PFSK-1 (cell line): ENCODE measurements at regions not wholly inside any gene's neighbourhood (a gene's known extent, or its start where the extent isn't known, plus 50 kb on each side); places are given as distances from the start of the nearest gene placed in this dataset.

ENCODE experiments used
- FOXP2 ChIP-seq: optimal IDR thresholded peaks from 2 replicates; pipeline ENCODE3; 2011; ENCODE audit warnings: borderline replicate concordance, control low read depth, inconsistent platforms; ENCODE audit not compliant: insufficient read depth; ENCODE audit errors: extremely low read length, extremely low read depth
- POLR2AphosphoS5 ChIP-seq: IDR thresholded peaks from 2 replicates; pipeline ENCODE4 v1.6.1; 2012; ENCODE audit warnings: low read depth, mild to moderate bottlenecking, control low read depth, low read length, moderate library complexity
- SIN3A ChIP-seq: IDR thresholded peaks from 2 replicates; pipeline ENCODE4 v1.6.1; 2012; ENCODE audit warnings: mild to moderate bottlenecking, low read length, moderate library complexity, borderline replicate concordance; ENCODE audit not compliant: insufficient read depth
- TAF1 ChIP-seq: IDR thresholded peaks from 2 replicates; pipeline ENCODE4 v1.6.1; 2012; ENCODE audit warnings: low read length, control low read depth, borderline replicate concordance; ENCODE audit not compliant: insufficient read depth
- TF ChIP-seq, protein P1 (sequence below), 2 experiments: IDR thresholded peaks; 2 replicates each; pipeline versions ENCODE4 v1.6.1 to v1.8.0; 2011 to 2012; ENCODE audit warnings: low read depth in 2 of 2, low read length in 2 of 2, control low read depth in 1 of 2, inconsistent platforms in 1 of 2, mild to moderate bottlenecking in 1 of 2, moderate library complexity in 1 of 2; ENCODE audit not compliant: insufficient read depth in 1 of 2

DNA sequence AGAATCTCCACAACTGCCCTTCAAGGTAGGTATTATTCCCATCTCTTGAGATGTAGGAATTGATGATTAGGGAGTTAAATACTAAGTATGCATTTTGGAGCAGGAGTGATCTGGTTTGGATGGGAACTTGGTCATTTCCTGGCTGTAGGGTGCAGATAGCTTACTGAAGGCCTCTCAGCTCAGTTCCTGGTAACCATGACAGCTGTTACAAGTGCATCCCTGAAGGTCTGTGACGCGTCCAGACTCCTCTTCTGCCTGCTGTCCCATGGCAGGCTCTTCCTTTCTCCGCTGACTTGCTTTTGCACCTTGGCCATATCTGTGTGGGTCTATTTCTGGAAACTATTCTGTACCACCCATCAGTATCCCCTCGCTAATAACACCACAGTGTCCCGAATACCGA, 387.8 kb downstream of the ZNF536 start:
- no peak for TF ChIP-seq TAF1
- TF ChIP-seq POLR2AphosphoS5, result no peak
- TF ChIP-seq, protein P1, sequence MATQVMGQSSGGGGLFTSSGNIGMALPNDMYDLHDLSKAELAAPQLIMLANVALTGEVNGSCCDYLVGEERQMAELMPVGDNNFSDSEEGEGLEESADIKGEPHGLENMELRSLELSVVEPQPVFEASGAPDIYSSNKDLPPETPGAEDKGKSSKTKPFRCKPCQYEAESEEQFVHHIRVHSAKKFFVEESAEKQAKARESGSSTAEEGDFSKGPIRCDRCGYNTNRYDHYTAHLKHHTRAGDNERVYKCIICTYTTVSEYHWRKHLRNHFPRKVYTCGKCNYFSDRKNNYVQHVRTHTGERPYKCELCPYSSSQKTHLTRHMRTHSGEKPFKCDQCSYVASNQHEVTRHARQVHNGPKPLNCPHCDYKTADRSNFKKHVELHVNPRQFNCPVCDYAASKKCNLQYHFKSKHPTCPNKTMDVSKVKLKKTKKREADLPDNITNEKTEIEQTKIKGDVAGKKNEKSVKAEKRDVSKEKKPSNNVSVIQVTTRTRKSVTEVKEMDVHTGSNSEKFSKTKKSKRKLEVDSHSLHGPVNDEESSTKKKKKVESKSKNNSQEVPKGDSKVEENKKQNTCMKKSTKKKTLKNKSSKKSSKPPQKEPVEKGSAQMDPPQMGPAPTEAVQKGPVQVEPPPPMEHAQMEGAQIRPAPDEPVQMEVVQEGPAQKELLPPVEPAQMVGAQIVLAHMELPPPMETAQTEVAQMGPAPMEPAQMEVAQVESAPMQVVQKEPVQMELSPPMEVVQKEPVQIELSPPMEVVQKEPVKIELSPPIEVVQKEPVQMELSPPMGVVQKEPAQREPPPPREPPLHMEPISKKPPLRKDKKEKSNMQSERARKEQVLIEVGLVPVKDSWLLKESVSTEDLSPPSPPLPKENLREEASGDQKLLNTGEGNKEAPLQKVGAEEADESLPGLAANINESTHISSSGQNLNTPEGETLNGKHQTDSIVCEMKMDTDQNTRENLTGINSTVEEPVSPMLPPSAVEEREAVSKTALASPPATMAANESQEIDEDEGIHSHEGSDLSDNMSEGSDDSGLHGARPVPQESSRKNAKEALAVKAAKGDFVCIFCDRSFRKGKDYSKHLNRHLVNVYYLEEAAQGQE (IDR thresholded peaks at IDR 0.05; ENCODE audit: insufficient read depth in 1 of 2, low read depth in 2 of 2, low read length in 2 of 2), result no peak
- no peak for TF ChIP-seq FOXP2

DNA sequence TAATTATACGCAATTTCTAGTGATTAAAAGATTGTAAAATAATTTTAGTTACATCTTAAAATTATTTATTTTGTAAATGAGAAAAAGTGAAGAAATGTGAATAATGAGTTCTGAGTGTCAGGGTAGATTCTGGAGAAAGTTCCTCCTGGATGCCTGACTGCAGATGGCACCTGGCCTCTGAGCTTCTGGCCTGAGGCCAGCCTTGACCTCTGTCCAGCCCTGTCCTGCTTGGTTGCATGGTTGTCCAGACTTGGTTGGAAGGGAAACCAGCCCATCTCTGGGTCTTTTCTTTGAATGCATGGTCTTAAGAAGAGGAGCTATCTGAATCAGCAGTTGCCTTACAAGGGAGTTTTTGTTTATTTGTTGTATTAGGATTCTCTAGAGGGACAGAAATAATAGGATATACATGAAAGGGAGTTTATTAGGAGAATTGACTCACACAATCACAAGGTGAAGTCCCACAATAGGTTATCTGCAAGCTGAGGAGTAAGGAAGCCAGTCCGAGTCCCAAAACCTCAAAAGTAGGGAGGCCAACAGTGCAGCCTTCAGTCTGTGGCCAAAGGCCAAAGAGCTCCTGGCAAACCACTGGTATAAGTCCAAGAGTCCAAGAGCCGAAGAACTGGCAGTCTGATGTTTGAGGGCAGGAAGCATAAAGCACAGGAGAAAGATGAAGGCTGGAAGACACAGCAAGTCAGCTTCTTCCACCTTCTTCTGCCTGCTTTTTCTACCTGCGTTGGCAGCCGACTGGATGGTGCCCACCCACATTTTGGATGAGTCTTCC, 385.8 kb downstream of the ZNF536 start:
- no peak for TF ChIP-seq TAF1
- no peak for TF ChIP-seq SIN3A

DNA sequence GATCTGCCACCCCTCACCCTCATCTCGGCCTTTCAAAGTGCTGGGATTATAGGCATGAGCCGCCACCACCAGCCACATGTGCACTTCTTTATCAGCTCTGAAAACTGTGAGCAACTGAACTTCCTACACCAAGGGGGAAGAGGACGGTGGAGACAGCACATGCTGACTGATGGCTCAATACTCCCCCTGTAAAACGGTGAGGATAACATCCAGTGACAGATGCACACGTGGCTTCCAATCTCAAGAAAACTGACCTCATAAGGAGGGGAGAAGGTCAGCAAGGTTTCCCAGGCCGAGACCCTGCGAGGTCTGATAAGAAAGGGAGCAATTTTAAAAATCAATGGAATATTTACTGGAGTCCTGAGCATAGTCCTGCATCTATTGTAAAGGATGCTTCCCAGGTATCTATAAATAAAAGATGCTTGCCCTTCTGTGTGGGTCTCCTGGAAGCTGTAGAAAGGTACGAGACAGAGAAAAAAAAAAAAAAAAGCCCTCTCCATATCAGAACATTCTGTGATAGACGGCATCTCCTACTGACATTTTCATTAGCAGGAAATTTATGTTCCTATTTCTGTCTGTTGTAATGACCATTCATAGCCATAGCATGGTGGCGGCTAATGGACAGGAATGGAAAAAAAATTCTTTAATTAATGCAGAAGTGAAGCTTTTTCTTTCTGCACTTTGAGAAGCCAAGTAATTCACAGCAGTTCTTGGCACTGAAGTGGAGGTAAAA, 385.1 kb downstream of the ZNF536 start:
- TF ChIP-seq SIN3A (no peak), TAF1 (no peak), FOXP2 (no peak), POLR2AphosphoS5 (no peak)
- TF ChIP-seq, protein P1 (IDR thresholded peaks at IDR 0.05; ENCODE audit: insufficient read depth in 1 of 2, low read depth in 2 of 2, low read length in 2 of 2), result no peak

DNA sequence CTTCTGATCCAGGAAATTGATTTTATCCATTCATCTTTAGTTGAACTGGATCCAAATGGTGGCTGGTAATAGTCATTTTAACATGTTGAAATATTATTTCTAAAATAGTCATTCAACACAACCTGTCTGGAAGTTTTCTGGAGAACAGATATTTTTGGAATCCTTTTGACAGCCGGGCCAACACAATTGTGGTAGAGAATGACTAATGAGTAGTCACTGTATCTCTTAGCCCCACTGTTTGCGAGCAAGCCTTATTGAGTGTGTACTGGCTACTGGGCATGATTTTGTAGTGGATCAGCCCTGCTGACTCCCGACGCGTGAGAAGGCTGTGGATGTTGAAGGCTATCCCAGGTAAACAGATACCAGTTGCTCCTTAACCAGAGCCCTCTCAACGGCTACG, 383.4 kb downstream of the ZNF536 start:
- TF ChIP-seq POLR2AphosphoS5 (no peak), SIN3A (no peak), TAF1 (no peak), FOXP2 (no peak)
- TF ChIP-seq, protein P1 (IDR thresholded peaks at IDR 0.05; ENCODE audit: insufficient read depth in 1 of 2, low read depth in 2 of 2, low read length in 2 of 2), result no peak

DNA sequence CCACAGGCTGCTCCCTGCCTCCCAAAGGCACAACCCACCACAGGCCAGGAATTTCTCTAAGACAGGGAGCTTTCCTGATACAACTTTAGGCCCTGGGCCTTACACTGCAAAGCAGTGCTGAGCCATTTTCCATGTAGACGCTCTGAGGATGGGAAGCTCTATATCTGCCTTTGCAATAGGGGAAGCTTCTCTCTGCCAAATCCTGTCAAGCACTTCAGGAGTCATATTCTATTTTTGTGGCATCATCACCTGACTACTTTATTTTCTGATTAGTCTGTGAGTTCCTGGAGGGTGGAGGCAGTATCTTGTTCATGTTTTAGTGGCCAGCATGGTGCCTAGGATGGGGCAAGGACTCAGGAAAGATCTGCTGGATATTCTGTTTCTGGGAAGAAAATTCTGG, 382.0 kb downstream of the ZNF536 start:
- TF ChIP-seq SIN3A (no peak), POLR2AphosphoS5 (no peak), TAF1 (no peak), FOXP2 (no peak)
- TF ChIP-seq, protein P1 (IDR thresholded peaks at IDR 0.05; ENCODE audit: insufficient read depth in 1 of 2, low read depth in 2 of 2, low read length in 2 of 2), result no peak
